ENCODE measurements at regions not wholly inside any gene's neighbourhood (a gene's known extent, or its start where the extent isn't known, plus 50 kb on each side); places are given as distances from the start of the nearest gene placed in this dataset.

GRCh38 chr4:189113389-189113888, 827.2 kb upstream of the FRG1 start:
- Mint-ChIP-seq H3K27me3 (ENCODE audit: unreplicated experiment) (no peaks in the 10 kb centered on the region), H3K27ac (ENCODE audit: unreplicated experiment) (no peak overlapping the region), H3K4me3 (ENCODE audit: unreplicated experiment) (no peak overlapping the region), H3K4me1 (ENCODE audit: low read depth, unreplicated experiment) (no peaks in the 10 kb centered on the region), H3K9me3 (ENCODE audit: unreplicated experiment) (no peaks in the 10 kb centered on the region), H3K36me3 (ENCODE audit: unreplicated experiment) (no peaks in the 10 kb centered on the region)
- TF ChIP-seq CTCF (IDR thresholded peaks at IDR 0.05; ENCODE audit: partially characterized antibody, unreplicated experiment): no peak
- DNase-seq: no peak

DNA sequence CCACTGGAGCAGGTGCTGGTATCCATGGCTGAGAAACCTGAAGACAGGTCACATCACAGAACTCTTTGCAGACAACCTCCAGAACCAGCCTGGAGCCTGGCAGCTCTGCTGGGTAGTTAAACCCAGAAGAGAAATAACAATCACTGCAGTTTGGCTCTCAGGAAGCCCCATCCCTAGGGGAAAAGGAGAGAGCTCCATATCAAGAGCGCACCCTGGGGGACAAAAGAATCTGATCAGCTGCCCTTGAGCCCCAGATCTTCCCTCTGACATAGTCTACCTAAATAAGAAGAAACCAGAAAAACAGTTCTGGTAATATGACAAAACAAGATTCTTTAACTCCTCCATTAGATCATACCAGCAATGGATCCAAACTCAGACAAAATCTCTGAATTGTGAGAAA, 823.2 kb upstream of the FRG1 start:
- Mint-ChIP-seq H3K4me3 (ENCODE audit: unreplicated experiment) (no peak overlapping the region), H3K9me3 (ENCODE audit: unreplicated experiment) (no peaks in the 10 kb centered on the region), H3K27ac (ENCODE audit: unreplicated experiment) (no peak overlapping the region), H3K4me1 (ENCODE audit: low read depth, unreplicated experiment) (no peaks in the 10 kb centered on the region), H3K27me3 (ENCODE audit: unreplicated experiment) (no peaks in the 10 kb centered on the region), H3K36me3 (ENCODE audit: unreplicated experiment) (no peaks in the 10 kb centered on the region)
- no peak for DNase-seq
- no peak for TF ChIP-seq CTCF (IDR thresholded peaks at IDR 0.05; ENCODE audit: partially characterized antibody, unreplicated experiment)

DNA sequence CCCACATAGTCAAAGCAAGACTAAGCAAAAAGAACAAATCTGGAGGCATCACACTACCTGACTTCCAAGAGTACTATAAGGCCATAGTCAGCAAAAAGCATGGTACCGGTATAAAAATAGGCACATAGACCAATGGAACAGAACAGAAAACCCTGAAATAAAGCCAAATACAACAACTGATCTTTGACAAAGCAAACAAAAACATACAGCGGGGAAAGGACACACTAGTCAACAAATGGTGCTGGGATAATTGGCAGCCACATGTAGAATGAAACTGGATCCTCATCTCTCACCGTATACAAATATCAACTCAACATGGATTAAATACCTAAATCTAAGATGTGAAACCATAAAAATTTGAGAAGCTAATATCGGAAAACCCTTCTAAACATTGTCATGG, 819.3 kb upstream of the FRG1 start:
- H3K4me3 Mint-ChIP-seq (ENCODE audit: unreplicated experiment): no peak overlapping the region
- H3K36me3 Mint-ChIP-seq (ENCODE audit: unreplicated experiment): no peaks in the 10 kb centered on the region
- DNase-seq: no peak
- no peaks in the 10 kb centered on the region for H3K9me3 Mint-ChIP-seq (ENCODE audit: unreplicated experiment)
- no peaks in the 10 kb centered on the region for H3K4me1 Mint-ChIP-seq (ENCODE audit: low read depth, unreplicated experiment)
- H3K27ac Mint-ChIP-seq (ENCODE audit: unreplicated experiment): no peak overlapping the region
- no peak for TF ChIP-seq CTCF (IDR thresholded peaks at IDR 0.05; ENCODE audit: partially characterized antibody, unreplicated experiment)
- H3K27me3 Mint-ChIP-seq (ENCODE audit: unreplicated experiment): no peaks in the 10 kb centered on the region

DNA sequence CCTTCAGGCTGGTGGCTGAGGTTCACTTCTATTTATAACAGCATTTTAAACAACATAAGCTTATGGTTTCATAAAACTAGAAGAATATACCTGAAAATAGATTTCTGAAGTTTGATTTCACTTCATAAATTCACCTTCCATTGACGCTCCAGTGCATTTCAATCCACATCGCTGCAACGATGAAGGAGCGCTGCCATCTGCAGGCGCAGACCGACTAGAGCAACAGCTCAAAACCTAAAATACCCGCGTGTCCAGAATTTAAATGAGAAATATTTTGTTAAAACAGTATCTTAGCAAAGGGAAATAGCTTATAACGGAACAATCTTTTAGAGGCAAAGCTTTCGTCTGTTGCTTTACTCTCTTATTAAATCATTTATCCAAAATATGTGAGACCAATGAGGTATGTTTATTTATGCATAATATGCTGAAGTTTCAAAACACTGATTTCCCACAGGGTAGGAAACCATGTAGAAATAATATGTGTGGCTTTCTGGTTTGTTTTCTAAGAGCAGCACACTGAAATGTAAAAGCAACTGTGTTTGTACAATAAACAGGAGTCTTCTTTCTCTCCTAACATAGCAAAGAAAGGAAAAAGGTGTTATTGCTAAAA, 816.4 kb upstream of the FRG1 start:
- Mint-ChIP-seq H3K9me3 (ENCODE audit: unreplicated experiment) (no peaks in the 10 kb centered on the region), H3K4me1 (ENCODE audit: low read depth, unreplicated experiment) (no peaks in the 10 kb centered on the region), H3K36me3 (ENCODE audit: unreplicated experiment) (no peaks in the 10 kb centered on the region), H3K27me3 (ENCODE audit: unreplicated experiment) (no peaks in the 10 kb centered on the region), H3K4me3 (ENCODE audit: unreplicated experiment) (no peak overlapping the region), H3K27ac (ENCODE audit: unreplicated experiment) (no peak overlapping the region)
- DNase-seq: peak; percentile 65
- TF ChIP-seq CTCF (IDR thresholded peaks at IDR 0.05; ENCODE audit: partially characterized antibody, unreplicated experiment): peak; percentile 46

DNA sequence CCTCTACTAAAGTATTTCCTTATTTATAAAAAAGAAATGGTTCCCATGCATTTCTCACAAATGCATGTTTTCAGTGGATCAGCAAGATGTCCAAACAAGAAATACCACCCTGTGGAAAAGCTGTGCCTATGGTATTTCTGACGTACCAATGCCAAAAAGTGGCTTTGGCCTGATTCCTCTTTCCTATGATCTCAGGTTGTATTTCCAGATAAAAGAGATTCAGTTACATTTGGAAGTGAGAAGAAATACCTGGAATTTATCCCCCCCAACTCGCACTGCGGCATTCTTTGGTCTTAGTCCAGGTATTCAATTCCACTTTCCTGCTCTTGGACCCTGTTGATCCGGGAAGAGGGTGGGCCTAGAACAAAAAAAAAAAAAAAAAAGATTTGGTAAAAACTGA, 815.9 kb upstream of the FRG1 start:
- H3K27ac Mint-ChIP-seq (ENCODE audit: unreplicated experiment): no peak overlapping the region
- no peaks in the 10 kb centered on the region for H3K4me1 Mint-ChIP-seq (ENCODE audit: low read depth, unreplicated experiment)
- H3K36me3 Mint-ChIP-seq (ENCODE audit: unreplicated experiment): no peaks in the 10 kb centered on the region
- DNase-seq: no peak
- no peak overlapping the region for H3K4me3 Mint-ChIP-seq (ENCODE audit: unreplicated experiment)
- no peak for TF ChIP-seq CTCF (IDR thresholded peaks at IDR 0.05; ENCODE audit: partially characterized antibody, unreplicated experiment)
- H3K27me3 Mint-ChIP-seq (ENCODE audit: unreplicated experiment): no peaks in the 10 kb centered on the region
- no peaks in the 10 kb centered on the region for H3K9me3 Mint-ChIP-seq (ENCODE audit: unreplicated experiment)

All from glutamatergic neuron (in vitro differentiated cells).